GM19328 (cell line): ENCODE measurements at regions not wholly inside any gene's neighbourhood (a gene's known extent, or its start where the extent isn't known, plus 50 kb on each side); places are given as distances from the start of the nearest gene placed in this dataset.
"Not testable (repeated sequence)": the region's sequence is repeated elsewhere in the genome, so short reads cannot be mapped to it uniquely, and the experiment has no call there.

Source experiments
- ATAC-seq: cut with Tn5 transposase; IDR thresholded peaks from one replicate; pipeline ENCODE4 v1.9.1; 2021; ENCODE audit warnings: mild to moderate bottlenecking, moderate library complexity; ENCODE audit not compliant: unreplicated experiment

DNA sequence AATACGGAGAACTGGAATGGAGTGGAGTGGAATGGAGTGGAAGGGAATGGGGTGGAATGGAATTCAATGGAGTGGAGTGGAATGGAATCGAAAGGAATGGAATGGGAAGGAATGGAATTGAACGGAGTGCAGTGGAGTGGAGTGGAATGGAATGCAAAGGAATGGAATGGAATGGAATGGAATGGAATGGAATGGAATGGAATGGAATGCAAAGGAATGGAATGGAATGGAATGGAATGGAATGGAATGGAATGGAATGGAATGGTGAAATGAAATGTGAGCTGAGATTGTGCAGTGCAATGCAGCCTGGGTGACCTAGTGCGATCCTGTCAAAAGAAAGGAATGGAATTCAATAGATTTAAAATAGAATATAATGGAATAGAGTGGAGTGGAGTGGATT, 357.3 kb upstream of the WSB1 start:
- not testable (repeated sequence) for ATAC-seq

- not testable (repeated sequence) for ATAC-seq
These were observed 356.1 kb upstream of the WSB1 start for GRCh38 chr17:26937750-26938322.

DNA sequence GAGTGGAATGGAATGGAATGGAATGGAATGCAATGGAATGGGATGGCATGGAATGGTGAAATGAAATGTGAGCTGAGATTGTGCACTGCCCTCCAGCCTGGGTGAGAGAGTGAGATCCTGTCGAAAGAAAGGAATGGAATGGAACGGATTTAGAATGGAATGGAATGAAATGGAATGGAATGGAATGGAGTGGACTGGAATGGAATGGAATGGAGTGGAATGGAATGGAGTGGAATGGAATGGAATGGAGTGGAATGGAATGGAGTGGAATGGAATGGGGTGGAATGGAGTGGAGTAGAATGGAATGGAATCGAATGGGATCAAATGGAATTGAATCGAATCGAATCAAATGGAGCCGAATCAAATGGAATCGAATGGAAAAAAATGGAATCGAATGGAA, 354.2 kb upstream of the WSB1 start:
- not testable (repeated sequence) for ATAC-seq

GRCh38 chr17:26940587-26940986, 353.3 kb upstream of the WSB1 start:
- ATAC-seq, result not testable (repeated sequence)

GRCh38 chr17:26962255-26963162, 331.4 kb upstream of the WSB1 start:
- ATAC-seq, result no peak

DNA sequence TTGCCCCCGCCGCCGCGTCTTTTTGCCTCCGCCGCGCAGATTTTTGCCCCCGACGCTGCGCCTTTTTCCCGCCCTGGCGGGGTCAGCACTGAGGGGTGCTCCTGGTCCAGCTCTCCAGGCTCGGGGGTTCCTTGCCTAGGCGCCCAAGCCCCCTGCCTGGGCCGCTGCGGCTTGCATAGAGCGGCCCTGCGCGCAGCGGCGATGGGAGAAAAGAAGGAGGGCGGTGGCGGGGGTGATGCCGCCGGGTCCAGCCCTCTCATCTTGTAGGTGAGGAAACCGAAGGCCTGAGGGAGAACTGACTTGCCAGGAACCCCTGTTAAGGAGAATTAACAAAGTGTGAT, 330.8 kb upstream of the WSB1 start:
- ATAC-seq, result no peak

DNA sequence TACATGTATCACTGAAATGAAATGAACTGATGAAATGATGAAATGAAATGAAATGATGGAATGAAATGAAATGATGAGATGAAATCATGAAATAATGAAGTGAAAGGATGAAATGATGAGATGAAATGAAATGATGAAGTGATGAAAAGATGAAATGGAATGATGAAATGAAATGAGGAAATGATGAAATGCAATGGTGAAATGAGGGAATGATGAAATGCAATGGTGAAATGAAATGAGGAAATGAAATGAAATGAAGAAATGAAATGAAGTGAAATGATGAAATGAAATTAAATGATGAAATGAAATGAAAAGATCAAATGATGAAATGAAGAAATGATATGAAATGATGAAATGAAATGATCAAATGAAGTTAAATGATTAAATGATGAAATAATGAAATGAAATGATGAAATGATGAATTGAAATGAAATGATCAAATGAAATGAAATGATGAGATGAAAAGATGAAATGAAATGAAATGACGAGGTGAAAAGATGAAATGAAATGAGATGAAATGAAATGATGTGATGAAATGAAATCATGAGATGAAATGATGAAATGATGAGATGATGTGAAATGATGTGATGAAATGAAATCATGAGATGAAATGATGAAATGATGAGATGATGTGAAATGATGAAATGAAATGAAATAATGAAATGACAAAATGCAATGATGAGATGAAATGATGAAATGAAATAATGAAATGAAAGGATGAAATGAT, 327.9 kb upstream of the WSB1 start:
- not testable (repeated sequence) for ATAC-seq

DNA sequence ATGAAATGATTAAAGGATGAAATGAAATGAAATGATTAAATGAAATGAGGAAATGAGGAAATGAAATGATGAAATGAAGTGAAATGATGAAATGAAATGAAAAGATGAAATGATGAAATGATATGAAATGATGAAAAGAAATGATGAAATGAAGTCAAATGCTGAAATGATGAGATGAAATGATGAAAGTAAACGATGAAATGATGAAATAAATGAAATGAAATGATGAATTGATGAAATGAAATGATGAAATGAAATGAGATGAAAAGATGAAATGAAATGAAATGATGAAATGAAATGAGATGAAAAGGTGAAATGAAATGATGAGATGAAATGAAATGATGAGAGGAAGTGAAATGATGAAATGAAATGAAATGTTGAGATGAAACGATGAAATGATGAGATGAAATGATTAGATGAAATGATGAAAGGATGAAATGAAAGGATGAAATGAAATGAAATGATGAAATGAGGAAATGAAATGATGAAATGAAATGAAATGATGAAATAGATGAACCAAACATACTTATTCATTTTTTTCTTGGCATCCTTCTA, 327.2 kb upstream of the WSB1 start:
- not testable (repeated sequence) for ATAC-seq

DNA sequence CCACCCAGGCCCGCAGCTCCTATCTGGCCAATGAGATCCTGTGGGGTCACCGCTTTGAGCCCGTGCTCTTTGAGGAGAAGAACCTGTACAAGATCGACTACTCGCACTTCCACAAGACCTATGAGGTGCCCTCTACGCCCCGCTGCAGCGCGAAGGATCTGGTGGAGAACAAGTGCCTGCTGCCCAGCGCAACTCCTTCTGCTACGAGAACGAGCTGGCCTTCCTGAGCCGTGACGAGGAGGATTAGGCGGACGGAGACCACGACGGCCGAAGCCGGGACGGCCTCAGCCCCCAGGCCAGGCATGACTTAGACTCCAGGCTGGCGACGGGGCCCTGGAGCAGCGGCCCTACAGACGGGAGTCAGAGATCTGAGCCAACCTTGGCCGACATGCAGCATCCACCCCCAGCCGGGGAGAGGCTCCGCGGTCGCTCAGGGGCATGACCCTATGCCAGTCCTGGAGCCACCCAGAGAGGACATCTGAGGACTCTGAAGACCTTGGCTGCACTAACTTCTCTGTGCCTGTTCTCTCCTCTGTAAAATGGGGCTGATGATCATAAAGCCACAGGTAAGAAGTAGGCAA, 312.0 kb upstream of the WSB1 start:
- ATAC-seq, result not testable (repeated sequence)

DNA sequence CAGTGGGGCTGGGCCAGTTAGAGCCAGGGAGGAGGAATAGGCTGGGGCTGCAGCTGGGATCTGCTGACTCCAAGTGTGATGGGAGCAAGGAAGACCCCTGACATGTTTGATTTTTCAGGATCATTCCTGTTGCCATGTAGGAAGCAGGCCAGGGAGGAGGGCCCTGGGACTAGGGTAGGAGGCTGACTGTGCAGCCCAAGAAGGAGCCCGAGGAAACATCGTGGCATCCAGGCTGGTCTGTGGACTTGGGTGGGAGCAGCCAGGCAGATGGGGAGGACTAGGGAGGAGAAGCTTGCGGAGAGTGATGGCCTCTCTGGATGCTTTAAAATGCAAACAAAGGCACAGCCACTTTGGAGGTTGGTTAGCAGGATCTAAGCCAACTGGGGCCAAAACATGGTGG, 311.4 kb upstream of the WSB1 start:
- ATAC-seq, result not testable (repeated sequence)

DNA sequence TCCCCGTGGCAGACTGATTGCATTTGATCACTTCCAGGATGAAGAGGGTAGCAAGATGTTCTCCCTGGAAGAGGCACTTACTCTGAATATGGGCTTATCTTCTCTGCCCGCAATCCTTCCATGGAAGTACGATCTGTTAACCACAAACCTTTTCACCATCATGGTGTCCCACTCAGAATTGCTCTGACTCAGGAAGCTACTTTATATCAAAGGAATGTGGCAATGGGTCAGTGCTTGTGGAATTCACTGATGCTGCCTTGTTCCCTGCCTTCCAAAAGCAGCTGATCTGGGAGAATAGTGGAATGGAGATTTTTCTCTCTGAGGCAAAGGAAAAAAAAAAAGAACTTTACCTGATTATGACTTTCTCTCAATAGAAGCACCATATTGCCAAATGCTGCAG, 306.1 kb upstream of the WSB1 start:
- ATAC-seq, result not testable (repeated sequence)

GRCh38 chr17:26994648-26995047, 299.3 kb upstream of the WSB1 start:
- ATAC-seq, result not testable (repeated sequence)

DNA sequence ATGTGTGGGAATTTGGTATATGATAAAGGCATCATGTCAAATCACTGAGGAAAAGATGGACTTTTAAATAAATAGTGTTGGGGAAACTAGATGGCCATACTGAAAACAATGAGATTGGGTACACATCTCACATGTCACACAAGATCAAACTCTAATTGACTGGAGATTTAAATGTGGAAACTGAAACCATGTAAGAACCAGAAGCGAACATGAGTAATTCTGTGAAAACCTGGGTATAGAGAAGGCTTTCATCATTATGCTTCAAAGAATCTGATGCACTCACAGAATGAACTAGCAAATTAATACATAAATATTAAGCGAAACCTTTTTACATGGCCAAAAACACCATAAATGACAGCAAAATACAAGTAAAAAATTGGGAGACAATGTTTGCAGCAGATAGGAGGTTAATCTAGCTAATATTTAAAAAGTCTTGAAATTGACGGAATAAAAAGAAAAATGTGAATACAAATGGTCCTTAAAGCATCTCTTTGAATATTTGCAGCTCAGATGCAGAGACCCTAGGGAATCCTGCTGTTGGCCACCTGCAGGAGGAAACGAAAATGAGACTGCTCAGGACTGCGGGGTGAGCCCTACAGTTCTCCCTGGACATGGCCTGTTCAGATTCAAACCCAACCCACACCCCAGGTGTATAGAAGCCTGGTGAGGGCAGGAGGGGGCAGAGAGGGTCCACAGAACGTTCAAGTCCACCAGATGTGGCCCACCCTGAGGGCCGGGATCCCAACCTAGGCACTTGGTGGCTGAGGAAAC, 297.6 kb upstream of the WSB1 start:
- ATAC-seq, result not testable (repeated sequence)

DNA sequence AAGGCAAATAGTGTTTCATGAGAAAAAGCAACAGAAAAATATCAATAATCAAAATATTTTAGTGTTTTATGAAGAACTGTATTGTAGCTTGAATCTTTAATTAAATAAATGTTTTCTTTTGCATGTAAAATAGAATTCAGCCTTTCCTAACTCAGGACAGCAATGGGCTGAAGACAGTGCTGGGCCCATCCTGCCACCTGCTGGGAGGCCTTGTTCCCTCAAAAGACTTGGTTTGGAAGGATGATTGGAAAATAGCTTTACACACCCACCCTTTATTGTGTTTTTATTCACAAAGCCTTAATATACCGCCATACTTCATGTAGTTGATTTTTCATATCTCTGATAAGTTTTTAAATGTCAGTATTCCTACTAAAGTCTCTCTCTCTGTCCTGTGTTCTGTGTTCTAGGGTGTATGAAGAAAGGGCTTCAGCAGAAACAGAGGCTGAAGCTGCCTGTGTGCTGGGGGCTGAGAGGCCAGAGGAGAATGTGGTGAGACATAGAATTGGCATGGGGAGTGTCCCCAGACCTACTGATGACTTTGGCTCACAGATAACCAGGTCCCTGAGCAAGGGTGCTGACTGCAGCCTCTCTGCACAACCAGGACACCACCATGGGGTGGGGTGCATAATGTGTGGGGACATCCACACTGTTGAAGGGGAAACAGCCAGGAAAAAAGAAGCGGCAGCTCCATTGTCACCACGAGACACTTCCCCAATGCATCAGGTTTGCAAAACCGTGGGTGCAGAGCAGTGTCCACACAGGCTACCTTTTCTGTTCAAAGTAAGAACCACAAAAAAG, 286.0 kb upstream of the WSB1 start:
- ATAC-seq, result not testable (repeated sequence)

DNA sequence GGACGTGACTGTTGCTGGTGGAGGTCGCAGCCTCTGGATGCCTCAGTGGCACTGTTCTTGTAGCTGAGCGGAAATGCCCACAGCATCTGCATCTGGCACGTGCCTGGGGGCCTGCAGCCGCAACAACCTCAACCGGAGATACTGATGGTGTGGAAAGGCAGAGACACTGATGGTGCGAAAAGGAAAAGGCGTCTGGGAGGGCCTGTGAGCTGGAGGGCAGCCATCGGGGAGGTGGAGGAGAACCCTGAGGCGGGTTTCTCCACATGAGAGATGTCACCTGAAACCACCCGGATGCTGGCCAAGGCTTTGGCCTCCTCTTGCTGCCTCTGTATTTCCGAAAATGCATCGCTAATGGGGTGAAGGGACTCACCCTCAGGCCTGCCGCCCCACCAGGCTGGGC, 284.8 kb upstream of the WSB1 start:
- no peak for ATAC-seq

DNA sequence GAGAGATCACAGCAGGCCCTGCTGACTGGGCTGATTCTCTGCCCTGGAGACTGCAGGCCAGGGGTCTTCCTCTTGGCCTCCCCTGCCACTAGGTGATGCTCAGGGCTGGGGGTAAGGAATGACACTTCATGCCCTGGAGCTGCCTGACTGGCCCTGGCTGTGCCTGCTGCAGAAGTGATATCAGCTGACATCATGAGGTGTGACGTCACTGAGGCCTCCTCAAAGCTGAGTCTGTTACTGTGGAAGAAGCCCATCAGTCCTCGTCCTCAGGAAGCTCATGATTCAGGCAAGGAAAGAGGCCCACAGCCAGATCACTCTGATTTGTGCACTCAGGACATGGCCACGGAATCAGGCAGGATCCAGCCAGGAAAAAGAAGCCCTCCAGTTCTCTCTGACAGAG, 283.8 kb upstream of the WSB1 start:
- ATAC-seq, result not testable (repeated sequence)

DNA sequence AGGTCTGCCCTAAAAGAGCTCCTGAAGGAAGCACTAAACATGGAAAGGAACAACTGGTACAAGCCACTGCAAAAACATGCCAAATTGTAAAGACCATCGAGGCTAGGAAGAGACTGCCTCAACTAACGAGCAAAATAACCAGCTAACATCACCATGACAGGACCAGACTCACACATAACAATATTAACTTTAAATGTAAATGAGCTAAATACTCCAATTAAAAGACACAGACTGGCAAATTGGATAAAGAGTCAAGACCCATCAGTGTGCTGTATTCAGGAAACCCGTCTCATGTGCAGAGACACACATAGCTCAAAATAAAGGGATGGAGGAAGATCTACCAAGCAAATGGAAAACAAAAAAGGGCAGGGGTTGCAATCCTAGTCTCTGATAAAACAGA, 263.4 kb upstream of the WSB1 start:
- ATAC-seq, result not testable (repeated sequence)

- no peak for ATAC-seq
These were observed 255.2 kb upstream of the WSB1 start for GRCh38 chr17:27038676-27039075.

GRCh38 chr17:27045039-27045438, 248.9 kb upstream of the WSB1 start:
- ATAC-seq, result not testable (repeated sequence)
